ENCODE measurements at regions not wholly inside any gene's neighbourhood (a gene's known extent, or its start where the extent isn't known, plus 50 kb on each side); places are given as distances from the start of the nearest gene placed in this dataset.
"Not testable (repeated sequence)": the region's sequence is repeated elsewhere in the genome, so short reads cannot be mapped to it uniquely, and the experiment has no call there.

- Histone ChIP-seq H3K9me3 (no peaks in the 10 kb centered on the region), H3K4me3 (no peak overlapping the region), H3K27ac (no peak overlapping the region), H3K36me3 (no peaks in the 10 kb centered on the region), H3K27me3 (no peaks in the 10 kb centered on the region), H3K4me1 (peaks cover 4 to 11% (median 6%) of the 10 kb centered on the region in 3 donors)
- DNase-seq = no peak
- intact Hi-C loops (cut with DNase I) = no loop called here
- no peak for TF ChIP-seq POLR2A (IDR thresholded peaks at IDR 0.05)
- TF ChIP-seq CTCF (IDR thresholded peaks at IDR 0.05) = no peak
- 50 to 67% methylated on average over 1 of the region's 1 CpG for WGBS, 2 donors
These were observed 179.7 kb upstream of the ADAMTSL1 start for GRCh38 chr9:18294229-18294628.

GRCh38 chr9:18296702-18297055 lies 177.3 kb upstream of the ADAMTSL1 start:
- intact Hi-C loops (cut with DNase I) = no loop called here

GRCh38 chr9:18297056-18297841 lies 176.7 kb upstream of the ADAMTSL1 start:
- intact Hi-C loops (cut with DNase I) = no loop called here
- Histone ChIP-seq H3K4me3 (no peak overlapping the region), H3K4me1 (peaks cover 4 to 11% (median 6%) of the 10 kb centered on the region in 3 donors), H3K27ac (no peak overlapping the region), H3K36me3 (no peaks in the 10 kb centered on the region), H3K27me3 (no peaks in the 10 kb centered on the region), H3K9me3 (no peaks in the 10 kb centered on the region)
- TF ChIP-seq POLR2A (IDR thresholded peaks at IDR 0.05) = no peak
- TF ChIP-seq CTCF (IDR thresholded peaks at IDR 0.05) = peak in 2 of 6 experiments; percentile 4 to 15
- 19 to 28% methylated on average over 9 of the region's 9 CpGs for WGBS, 2 donors
- no peak for DNase-seq

More at GRCh38 chr9:18296702-18297055, 177.3 kb upstream of the ADAMTSL1 start:
- H3K4me3 ChIP-seq = no peak overlapping the region
- no peaks in the 10 kb centered on the region for H3K36me3 ChIP-seq
- H3K27me3 ChIP-seq = no peaks in the 10 kb centered on the region
- no peak overlapping the region for H3K27ac ChIP-seq
- 78 to 94% methylated on average over 1 of the region's 1 CpG for whole genome bisulfite sequencing, 2 donors
- no peaks in the 10 kb centered on the region for H3K9me3 ChIP-seq
- no peak for TF ChIP-seq POLR2A (IDR thresholded peaks at IDR 0.05)
- DNase-seq = no peak
- H3K4me1 ChIP-seq = peaks cover 4 to 11% (median 6%) of the 10 kb centered on the region in 3 donors

GRCh38 chr9:18299449-18299848 lies 174.5 kb upstream of the ADAMTSL1 start:
- Histone ChIP-seq H3K36me3 (no peaks in the 10 kb centered on the region), H3K27ac (no peak overlapping the region), H3K4me1 (peaks cover 4 to 11% (median 6%) of the 10 kb centered on the region in 3 donors), H3K27me3 (no peaks in the 10 kb centered on the region), H3K4me3 (no peak overlapping the region), H3K9me3 (no peaks in the 10 kb centered on the region)
- TF ChIP-seq CTCF (IDR thresholded peaks at IDR 0.05) = no peak
- TF ChIP-seq POLR2A (IDR thresholded peaks at IDR 0.05) = no peak
- 83 to 95% methylated on average over 5 of the region's 5 CpGs for WGBS, 2 donors
- intact Hi-C loops (cut with DNase I) = no loop called here
- no peak for DNase-seq

GRCh38 chr9:18305167-18305806 lies 168.7 kb upstream of the ADAMTSL1 start:
- H3K27me3 ChIP-seq; DNase-seq; H3K27ac ChIP-seq; H3K36me3 ChIP-seq; H3K9me3 ChIP-seq; intact Hi-C loops (cut with DNase I); H3K4me1 ChIP-seq; H3K4me3 ChIP-seq: not testable (repeated sequence)
- 76 to 92% methylated on average over 2 to 6 of the region's 10 CpGs for WGBS, 2 donors

- peaks cover 0 to 16% (median 3%) of the 10 kb centered on the region in 3 donors for H3K9me3 ChIP-seq
- WGBS, 2 donors = 90 to 93% methylated on average over 13 to 14 of the region's 14 CpGs
- H3K4me1 ChIP-seq = no peaks in the 10 kb centered on the region
- no peaks in the 10 kb centered on the region for H3K27me3 ChIP-seq
- H3K36me3 ChIP-seq = no peaks in the 10 kb centered on the region
- H3K4me3 ChIP-seq = no peak overlapping the region
- H3K27ac ChIP-seq = no peak overlapping the region
- intact Hi-C loops (cut with DNase I) = no loop called here
- DNase-seq = no peak
- no peak for TF ChIP-seq POLR2A (IDR thresholded peaks at IDR 0.05)
- no peak for TF ChIP-seq CTCF (IDR thresholded peaks at IDR 0.05)
These were observed 159.6 kb upstream of the ADAMTSL1 start for GRCh38 chr9:18314316-18314715.

Data from esophagus squamous epithelium (tissue), 5 donors.